ENCODE measurements at regions not wholly inside any gene's neighbourhood (a gene's known extent, or its start where the extent isn't known, plus 50 kb on each side); places are given as distances from the start of the nearest gene placed in this dataset.

DNA sequence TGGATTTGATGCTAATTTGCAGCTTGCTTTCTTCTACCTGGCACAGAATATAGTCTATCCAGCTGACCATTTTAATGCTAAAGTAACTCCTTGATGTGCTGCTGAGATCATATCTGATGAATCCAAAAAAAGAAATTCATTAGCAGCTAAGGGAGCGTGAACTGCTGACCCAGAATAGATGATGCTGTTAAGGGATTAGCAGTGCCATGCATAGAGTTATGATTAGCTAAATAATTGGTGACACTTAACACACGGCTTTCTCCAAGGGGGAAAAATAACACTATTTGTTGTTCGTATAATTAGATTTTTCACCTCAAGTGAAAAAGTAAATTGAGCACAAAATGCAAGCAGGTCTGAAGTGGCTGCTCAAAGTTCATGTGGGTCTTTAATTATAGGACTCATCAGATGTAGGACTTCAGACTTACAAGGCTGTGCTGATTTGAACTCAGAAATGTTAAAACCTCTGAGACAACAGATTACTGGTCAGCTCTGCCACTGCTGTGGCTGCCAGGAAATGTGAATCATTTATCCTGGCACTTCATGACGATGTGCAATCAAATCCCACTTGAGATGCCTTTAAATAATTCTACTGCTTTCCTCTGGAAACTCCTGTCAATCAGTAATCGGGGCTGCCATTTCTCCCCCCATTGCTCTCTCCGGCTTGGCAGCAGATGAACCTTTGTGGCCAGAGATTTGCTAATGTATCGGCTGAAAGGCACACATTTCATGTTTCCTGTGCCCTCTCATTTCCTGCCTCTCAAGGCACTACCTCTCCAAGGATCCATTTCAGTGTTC lies 291.6 kb upstream of the C9orf72 start:
- TF ChIP-seq, protein P1, sequence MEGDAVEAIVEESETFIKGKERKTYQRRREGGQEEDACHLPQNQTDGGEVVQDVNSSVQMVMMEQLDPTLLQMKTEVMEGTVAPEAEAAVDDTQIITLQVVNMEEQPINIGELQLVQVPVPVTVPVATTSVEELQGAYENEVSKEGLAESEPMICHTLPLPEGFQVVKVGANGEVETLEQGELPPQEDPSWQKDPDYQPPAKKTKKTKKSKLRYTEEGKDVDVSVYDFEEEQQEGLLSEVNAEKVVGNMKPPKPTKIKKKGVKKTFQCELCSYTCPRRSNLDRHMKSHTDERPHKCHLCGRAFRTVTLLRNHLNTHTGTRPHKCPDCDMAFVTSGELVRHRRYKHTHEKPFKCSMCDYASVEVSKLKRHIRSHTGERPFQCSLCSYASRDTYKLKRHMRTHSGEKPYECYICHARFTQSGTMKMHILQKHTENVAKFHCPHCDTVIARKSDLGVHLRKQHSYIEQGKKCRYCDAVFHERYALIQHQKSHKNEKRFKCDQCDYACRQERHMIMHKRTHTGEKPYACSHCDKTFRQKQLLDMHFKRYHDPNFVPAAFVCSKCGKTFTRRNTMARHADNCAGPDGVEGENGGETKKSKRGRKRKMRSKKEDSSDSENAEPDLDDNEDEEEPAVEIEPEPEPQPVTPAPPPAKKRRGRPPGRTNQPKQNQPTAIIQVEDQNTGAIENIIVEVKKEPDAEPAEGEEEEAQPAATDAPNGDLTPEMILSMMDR (IDR thresholded peaks at IDR 0.05; ENCODE audit: insufficient read depth in 1 of 2, low read depth in 1 of 2, low read length in 1 of 2, severe bottlenecking in 1 of 2, unreplicated experiment in 1 of 2): no peak
- ChIA-PET CTCF (no interaction called here), POLR2A (no interaction called here)
- Mint-ChIP-seq H3K36me3 (ENCODE audit: insufficient read depth, unreplicated experiment) (no peaks in the 10 kb centered on the region), H3K27me3 (ENCODE audit: insufficient read depth, unreplicated experiment) (no peaks in the 10 kb centered on the region), H3K4me1 (ENCODE audit: low read depth, unreplicated experiment) (no peaks in the 10 kb centered on the region), H3K4me3 (ENCODE audit: unreplicated experiment) (no peak overlapping the region), H3K9me3 (ENCODE audit: unreplicated experiment) (no peaks in the 10 kb centered on the region), H3K27ac (ENCODE audit: unreplicated experiment) (no peak overlapping the region)
- no peaks in the 10 kb centered on the region for H3K36me3 ChIP-seq (ENCODE audit: control insufficient read depth, insufficient read depth, low read length)
- no peaks in the 10 kb centered on the region for H3K9me3 ChIP-seq
- intact Hi-C loops (cut with micrococcal nuclease; ENCODE audit: unreplicated experiment): no loop called here
- H3K4me1 ChIP-seq: no peaks in the 10 kb centered on the region
- no peak for DNase-seq
- no peak overlapping the region for H3K4me3 ChIP-seq (ENCODE audit: low read depth, low read length)
- no TSS peak for BruUV-seq (replicated peaks)
- no peaks in the 10 kb centered on the region for H3K27me3 ChIP-seq (replicated peaks; ENCODE audit: control insufficient read depth, insufficient read depth, low read length)

DNA sequence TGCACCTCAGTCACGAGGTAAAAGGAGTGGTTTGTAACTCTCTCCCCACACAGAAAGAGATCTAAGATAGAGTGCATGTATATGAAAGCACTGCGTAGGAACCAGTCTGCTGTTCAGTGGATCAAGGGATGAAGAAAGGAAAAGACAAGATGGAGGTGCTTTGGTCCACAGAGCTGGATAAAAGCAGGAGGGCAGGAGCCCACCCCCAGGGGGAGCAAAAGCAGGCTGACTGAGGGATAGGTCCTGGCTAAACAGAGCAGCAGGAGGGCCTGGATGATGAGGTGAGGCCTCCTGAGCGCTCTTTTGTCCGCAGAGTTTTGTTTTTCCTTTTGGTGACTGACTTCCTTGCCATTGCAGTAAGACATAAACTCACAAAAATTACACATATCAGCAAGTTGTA lies 293.5 kb upstream of the C9orf72 start:
- H3K27ac Mint-ChIP-seq (ENCODE audit: unreplicated experiment): no peak overlapping the region
- Histone ChIP-seq H3K4me3 (ENCODE audit: low read depth, low read length) (no peak overlapping the region), H3K4me1 (no peaks in the 10 kb centered on the region), H3K36me3 (ENCODE audit: control insufficient read depth, insufficient read depth, low read length) (no peaks in the 10 kb centered on the region), H3K27me3 (replicated peaks; ENCODE audit: control insufficient read depth, insufficient read depth, low read length) (no peaks in the 10 kb centered on the region), H3K9me3 (no peaks in the 10 kb centered on the region)
- H3K36me3 Mint-ChIP-seq (ENCODE audit: insufficient read depth, unreplicated experiment): no peaks in the 10 kb centered on the region
- no peaks in the 10 kb centered on the region for H3K27me3 Mint-ChIP-seq (ENCODE audit: insufficient read depth, unreplicated experiment)
- H3K4me1 Mint-ChIP-seq (ENCODE audit: low read depth, unreplicated experiment): no peaks in the 10 kb centered on the region
- TF ChIP-seq, protein P1 (IDR thresholded peaks at IDR 0.05; ENCODE audit: insufficient read depth in 1 of 2, low read depth in 1 of 2, low read length in 1 of 2, severe bottlenecking in 1 of 2, unreplicated experiment in 1 of 2): no peak
- ChIA-PET CTCF (no interaction called here), POLR2A (no interaction called here)
- H3K9me3 Mint-ChIP-seq (ENCODE audit: unreplicated experiment): no peaks in the 10 kb centered on the region
- no peak for DNase-seq
- no TSS peak for BruUV-seq (replicated peaks)
- intact Hi-C loops (cut with micrococcal nuclease; ENCODE audit: unreplicated experiment): no loop called here
- H3K4me3 Mint-ChIP-seq (ENCODE audit: unreplicated experiment): no peak overlapping the region

DNA sequence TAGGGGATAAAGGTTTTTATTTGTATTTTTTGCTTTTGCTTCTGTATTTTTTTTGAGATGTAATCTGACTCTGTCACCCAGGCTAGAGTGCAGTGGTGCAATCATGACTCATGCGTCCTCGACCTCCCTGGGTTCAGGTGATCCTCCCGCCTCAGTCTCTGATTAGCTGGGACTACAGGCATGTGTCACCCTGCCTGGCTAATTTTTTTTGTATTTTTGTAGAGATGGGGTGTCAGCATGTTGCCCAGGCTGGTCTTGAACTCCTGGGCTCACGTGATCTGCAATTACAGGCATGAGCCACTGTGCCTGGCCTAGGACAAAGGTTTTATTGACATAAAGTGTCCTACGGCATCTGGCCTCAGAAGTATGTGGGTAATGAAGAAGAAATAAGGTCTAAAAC lies 297.1 kb upstream of the C9orf72 start:
- BruUV-seq (replicated peaks): no TSS peak
- H3K9me3 Mint-ChIP-seq (ENCODE audit: unreplicated experiment): no peaks in the 10 kb centered on the region
- Histone ChIP-seq H3K36me3 (ENCODE audit: control insufficient read depth, insufficient read depth, low read length) (no peaks in the 10 kb centered on the region), H3K4me3 (ENCODE audit: low read depth, low read length) (no peak overlapping the region), H3K9me3 (no peaks in the 10 kb centered on the region), H3K4me1 (no peaks in the 10 kb centered on the region), H3K27me3 (replicated peaks; ENCODE audit: control insufficient read depth, insufficient read depth, low read length) (no peaks in the 10 kb centered on the region)
- no peaks in the 10 kb centered on the region for H3K4me1 Mint-ChIP-seq (ENCODE audit: low read depth, unreplicated experiment)
- H3K27me3 Mint-ChIP-seq (ENCODE audit: insufficient read depth, unreplicated experiment): no peaks in the 10 kb centered on the region
- TF ChIP-seq, protein P1 (IDR thresholded peaks at IDR 0.05; ENCODE audit: insufficient read depth in 1 of 2, low read depth in 1 of 2, low read length in 1 of 2, severe bottlenecking in 1 of 2, unreplicated experiment in 1 of 2): no peak
- intact Hi-C loops (cut with micrococcal nuclease; ENCODE audit: unreplicated experiment): no loop called here
- no peaks in the 10 kb centered on the region for H3K36me3 Mint-ChIP-seq (ENCODE audit: insufficient read depth, unreplicated experiment)
- no peak for DNase-seq
- CTCF ChIA-PET: no interaction called here
- H3K4me3 Mint-ChIP-seq (ENCODE audit: unreplicated experiment): no peak overlapping the region
- no peak overlapping the region for H3K27ac Mint-ChIP-seq (ENCODE audit: unreplicated experiment)
- POLR2A ChIA-PET: no interaction called here
